Epithelial cell of prostate (primary cell): ENCODE measurements at regions not wholly inside any gene's neighbourhood (a gene's known extent, or its start where the extent isn't known, plus 50 kb on each side); places are given as distances from the start of the nearest gene placed in this dataset.
"Not testable (repeated sequence)": the region's sequence is repeated elsewhere in the genome, so short reads cannot be mapped to it uniquely, and the experiment has no call there.

Experiments
- DNase-seq: peaks from one replicate; pipeline ENCODE4 v3.0.0-alpha.2; 2011; ENCODE audit warnings: low read depth, low spot score
- H3K27ac ChIP-seq: fragments of 450-650 bp; 2 replicates; pipeline ENCODE4 v1.5.1; 2017; ENCODE audit warnings: mild to moderate bottlenecking

- no peak for DNase-seq
- no peak overlapping the region for H3K27ac ChIP-seq
Measured at GRCh38 chr3:39651993-39652739, 157.2 kb upstream of the MYRIP start.

DNA sequence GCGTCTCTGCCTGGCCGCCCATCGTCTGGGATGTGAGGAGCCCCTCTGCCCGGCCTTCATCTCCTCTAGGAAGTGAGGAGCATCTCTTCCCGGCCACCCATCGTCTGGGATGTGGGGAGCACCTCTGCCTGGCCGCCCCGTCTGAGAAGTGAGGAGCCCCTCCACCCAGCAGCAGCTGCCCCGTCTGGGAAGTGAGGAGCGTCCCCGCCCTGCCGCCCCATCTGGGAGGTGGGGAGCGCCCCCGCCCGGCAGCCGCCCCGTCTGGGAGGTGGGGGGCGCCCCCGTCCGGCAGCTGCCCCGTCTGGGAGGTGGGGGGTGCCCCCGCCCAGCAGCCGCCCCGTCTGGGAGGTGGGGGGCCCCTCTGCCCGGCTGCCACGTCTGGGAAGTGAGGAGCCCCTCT is 153.7 kb upstream of the MYRIP start:
- not testable (repeated sequence) for DNase-seq, H3K27ac ChIP-seq

- DNase-seq: no peak
- no peak overlapping the region for H3K27ac ChIP-seq
Measured at GRCh38 chr3:39657075-39657474, 152.3 kb upstream of the MYRIP start.

DNA sequence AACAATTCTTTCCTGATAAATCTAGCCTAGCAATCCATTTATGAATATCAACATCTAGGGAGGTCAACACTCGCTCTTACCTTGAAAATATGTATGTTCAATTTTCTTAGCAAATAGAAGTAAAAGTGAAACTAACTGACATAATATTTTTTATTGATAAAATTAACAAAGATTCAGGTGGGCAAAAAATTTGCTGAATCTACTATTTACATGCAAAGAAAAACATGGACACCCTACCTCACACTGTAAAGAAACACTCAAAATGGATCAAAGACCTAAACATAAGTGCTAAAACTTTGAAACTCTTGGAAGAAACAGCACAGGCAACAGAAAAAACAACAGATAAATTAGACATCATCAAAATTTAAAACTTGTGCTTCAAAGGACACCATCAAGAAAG is 151.6 kb upstream of the MYRIP start:
- no peak overlapping the region for H3K27ac ChIP-seq
- DNase-seq: no peak

GRCh38 chr3:39664931-39665330 is 144.5 kb upstream of the MYRIP start:
- H3K27ac ChIP-seq: no peak overlapping the region
- no peak for DNase-seq

DNA sequence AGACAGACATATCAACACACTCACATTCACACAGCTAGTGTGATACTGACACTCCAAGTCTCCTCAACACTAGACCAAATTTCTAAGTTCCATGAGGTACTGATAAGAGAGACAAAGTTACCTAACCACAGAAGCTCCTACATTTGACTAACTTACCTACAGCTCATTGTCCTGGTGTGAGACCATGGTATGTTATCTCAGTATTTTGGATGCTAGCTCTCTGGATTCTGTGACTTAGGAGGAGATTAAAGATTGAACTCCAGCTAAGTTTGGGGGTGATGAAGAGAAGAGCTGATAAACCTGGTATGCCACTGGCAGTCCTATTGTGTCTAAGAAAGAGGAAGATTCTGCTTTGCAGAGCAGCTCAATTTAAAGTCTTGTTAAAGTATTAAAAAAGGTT is 144.0 kb upstream of the MYRIP start:
- DNase-seq: no peak

GRCh38 chr3:39668420-39668819 is 141.0 kb upstream of the MYRIP start:
- DNase-seq: peak; percentile 10
- no peak overlapping the region for H3K27ac ChIP-seq

More for the DNA sequence above, 144.0 kb upstream of the MYRIP start:
- no peak overlapping the region for H3K27ac ChIP-seq

DNA sequence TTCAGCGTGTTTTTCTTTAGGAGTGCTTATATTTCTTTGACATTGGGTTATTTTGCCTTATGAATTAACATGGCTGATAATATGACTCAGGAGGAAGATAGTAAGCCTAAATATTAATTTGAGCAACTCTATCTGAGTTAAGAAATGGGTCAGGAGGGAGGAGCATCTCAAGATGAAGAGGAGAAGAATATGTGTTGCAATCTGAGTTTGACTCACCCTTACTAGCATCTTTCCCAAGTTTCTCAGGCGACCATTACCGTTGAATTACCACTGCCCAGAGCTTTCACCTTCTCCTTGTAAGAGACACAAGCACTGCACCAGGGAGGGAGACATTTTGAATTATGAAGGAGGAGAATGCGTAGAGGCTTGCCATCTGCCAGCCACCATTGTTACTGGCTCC is 138.3 kb upstream of the MYRIP start:
- no peak overlapping the region for H3K27ac ChIP-seq
- DNase-seq: no peak

GRCh38 chr3:39671600-39671999 is 137.8 kb upstream of the MYRIP start:
- H3K27ac ChIP-seq: no peak overlapping the region
- peak; percentile 50 for DNase-seq

GRCh38 chr3:39705351-39705900 is 104.0 kb upstream of the MYRIP start:
- no peak for DNase-seq
- no peak overlapping the region for H3K27ac ChIP-seq

- H3K27ac ChIP-seq: no peak overlapping the region
- DNase-seq: no peak
Measured at GRCh38 chr3:39707314-39707909, 102.0 kb upstream of the MYRIP start.

DNA sequence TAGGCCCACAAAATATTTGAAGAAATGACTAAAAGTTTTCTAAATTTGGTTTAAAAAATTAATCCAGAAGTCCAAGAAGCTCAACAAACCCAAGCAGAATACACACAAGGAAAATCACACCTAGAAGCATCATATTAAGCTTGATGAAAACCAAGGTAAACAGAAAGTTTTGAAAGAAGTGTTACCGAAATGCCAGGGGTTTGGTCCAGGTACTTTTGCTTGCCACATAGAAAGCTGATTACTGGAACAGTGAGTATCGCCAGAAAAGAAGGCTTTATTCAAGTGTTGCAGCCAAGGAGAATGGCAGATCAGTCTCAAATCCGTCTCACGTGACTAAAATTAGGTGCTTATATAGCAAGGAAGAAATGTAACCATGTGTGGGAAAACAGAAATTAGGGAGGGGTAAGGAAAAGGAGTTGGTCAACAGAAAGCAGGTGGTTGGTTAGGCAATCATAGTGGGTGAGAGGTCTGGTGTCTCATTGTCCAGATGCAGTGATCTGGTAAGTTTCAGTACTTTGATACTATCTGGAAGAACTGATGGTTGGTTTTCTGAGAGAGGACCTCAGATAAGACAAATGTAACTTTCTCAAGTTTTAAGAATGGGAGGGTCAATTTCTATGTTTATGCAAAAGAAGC is 96.9 kb upstream of the MYRIP start:
- DNase-seq: no peak
- no peak overlapping the region for H3K27ac ChIP-seq

DNA sequence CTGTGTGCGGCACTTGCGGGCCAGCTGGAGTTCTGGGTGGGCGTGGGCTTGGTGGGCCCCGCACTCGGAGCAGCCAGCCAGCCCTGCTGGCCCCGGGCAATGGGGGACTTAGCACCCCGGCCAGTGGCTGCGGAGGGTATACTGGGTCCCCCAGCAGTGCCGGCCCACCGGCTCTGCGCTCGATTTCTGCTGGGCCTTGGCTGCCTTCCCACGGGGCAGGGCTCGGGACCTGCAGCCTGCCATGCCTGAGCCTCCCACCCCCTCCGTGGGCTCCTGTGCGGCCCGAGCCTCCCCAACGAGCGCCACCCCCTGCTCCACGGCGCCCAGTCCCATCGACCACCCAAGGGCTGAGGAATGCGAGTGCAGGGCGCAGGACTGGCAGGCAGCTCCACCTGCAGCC is 96.1 kb upstream of the MYRIP start:
- not testable (repeated sequence) for H3K27ac ChIP-seq, DNase-seq

- H3K27ac ChIP-seq: no peak overlapping the region
- DNase-seq: no peak
Measured at GRCh38 chr3:39716849-39717248, 92.6 kb upstream of the MYRIP start.

DNA sequence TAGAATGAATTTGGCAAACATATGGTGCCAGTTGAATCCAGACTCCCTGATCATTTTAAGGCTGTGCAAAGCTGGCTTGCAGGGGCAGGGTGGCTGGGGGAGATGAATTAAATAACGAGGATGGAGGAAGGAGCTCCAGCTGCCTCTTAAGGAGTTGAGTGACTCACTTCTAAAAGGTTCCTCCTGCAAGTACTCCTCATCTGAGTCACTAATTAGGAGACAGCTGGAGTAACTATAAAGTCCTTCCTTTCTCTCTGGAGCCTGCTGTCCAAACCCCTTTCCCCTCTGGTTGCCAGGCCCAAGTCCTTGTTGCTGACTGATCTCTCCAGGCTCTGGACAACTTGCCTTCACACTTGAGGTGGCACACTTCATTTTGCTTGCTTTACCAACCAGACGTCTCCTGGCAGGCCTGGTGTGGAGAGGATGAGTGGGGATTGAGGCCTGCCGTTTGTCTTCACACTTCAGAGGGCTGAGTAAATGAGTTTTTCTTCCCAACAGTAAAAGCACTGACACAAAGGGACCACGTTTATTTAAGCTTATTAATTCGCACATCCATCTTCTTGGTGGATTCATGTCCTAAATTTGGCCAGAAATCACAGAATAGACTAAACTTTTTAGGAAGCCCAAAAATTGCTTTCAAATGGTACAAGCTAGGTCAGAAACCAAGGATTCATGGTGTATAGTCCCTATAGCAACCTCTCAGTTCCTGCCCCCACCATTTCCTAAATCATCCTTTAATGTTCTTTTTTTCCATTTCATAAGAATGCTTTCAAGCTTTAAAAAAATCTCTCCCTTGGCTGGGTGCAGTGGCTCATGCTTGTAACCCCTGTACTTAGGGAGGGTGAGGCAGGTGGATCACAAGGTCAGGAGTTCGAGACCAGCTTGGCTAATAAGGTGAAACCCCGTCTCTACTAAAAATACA is 90.5 kb upstream of the MYRIP start:
- DNase-seq: no peak
- no peak overlapping the region for H3K27ac ChIP-seq

DNA sequence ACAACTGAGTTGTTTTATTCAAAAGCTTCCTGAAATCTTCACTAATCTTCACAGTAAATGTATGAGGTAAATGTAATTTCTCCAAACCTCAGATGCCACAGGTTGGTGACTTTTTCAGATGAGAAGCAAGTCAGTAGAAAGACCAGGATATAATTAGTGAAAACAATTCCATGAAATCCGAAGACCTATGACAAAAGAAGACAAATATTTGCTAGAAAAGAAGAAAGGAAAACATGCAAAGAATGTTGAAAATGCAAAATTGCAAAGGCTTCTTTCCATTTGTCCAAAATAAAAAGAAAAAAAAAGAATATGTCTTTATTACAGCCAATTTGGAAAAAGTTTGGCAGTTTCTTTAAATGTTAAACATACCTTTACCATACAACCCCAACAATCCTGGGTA is 88.3 kb upstream of the MYRIP start:
- DNase-seq: no peak
- no peak overlapping the region for H3K27ac ChIP-seq

GRCh38 chr3:39724233-39724846 is 85.1 kb upstream of the MYRIP start:
- no peak for DNase-seq
- H3K27ac ChIP-seq: no peak overlapping the region

DNA sequence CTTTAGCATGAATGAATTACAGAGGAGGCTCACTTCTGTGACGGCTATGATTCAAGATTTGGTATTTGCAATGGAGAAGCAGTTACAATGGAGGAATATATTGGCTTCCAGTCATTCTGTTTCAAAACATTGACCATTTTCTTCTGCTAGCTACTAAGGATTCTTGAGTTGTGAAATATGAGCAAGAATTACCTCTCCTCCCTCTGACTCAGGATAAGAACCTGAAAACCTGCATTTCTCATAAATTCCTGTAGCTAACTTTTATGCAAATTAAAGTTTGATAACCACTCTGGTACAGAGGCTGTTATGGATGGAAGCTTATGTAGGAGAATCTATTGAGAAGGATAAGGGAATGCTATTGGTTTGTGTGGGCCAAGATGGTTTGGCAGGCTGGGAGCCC is 84.1 kb upstream of the MYRIP start:
- no peak overlapping the region for H3K27ac ChIP-seq
- DNase-seq: no peak

DNA sequence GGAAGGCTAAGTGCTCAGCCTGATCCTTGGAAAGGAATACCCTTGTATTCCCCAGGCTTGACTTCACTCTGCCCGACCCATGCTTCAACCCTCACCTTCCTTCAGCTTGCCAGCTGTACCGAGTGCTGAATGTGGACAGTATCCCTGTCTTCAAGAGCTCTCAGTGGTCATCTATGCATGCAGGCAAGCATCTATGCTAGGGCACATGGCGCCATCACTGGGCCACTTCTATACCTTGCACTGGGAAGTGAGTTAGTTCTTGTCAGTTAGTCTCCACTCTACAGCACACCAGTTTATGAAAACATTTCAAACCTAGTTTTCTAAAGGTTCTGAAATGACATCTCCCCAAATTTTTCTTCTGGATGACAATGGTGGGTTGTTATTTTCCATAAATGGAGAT is 82.0 kb upstream of the MYRIP start:
- no peak for DNase-seq

DNA sequence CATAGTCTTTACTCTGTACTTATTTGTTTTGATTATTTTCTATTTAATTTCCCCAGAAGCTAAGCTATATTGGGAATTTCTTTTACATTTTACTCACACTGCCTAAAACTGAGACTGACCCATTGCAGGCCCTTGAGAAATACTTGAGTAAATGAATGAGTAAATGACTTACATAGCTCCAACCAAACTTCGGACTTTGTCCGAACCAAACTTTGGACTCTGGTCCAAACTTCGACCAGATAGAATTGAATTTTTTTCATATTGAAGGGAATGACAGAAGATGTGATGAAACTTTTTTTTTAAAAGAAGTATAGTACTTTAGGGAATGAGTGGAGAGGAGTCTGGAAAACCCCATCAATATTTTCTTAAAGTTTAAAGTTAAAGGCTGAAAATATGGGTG is 75.6 kb upstream of the MYRIP start:
- no peak for DNase-seq
- H3K27ac ChIP-seq: no peak overlapping the region

More for the DNA sequence above, 82.0 kb upstream of the MYRIP start:
- H3K27ac ChIP-seq: no peak overlapping the region
